DOHH2 (cell line): ENCODE measurements at regions not wholly inside any gene's neighbourhood (a gene's known extent, or its start where the extent isn't known, plus 50 kb on each side); places are given as distances from the start of the nearest gene placed in this dataset.

Source experiments
- CTCF ChIP-seq: fragments of 200-600 bp; sonication (generic); IDR thresholded peaks from one replicate; pipeline ENCODE4 v1.5.1; 2014; ENCODE audit warnings: antibody characterized with exemption, mild to moderate bottlenecking, low read depth, low read length; ENCODE audit not compliant: poor library complexity, severe bottlenecking
- EZH2phosphoT487 ChIP-seq: fragments of 200-600 bp; sonication (generic); IDR thresholded peaks from 2 replicates; pipeline ENCODE4 v1.6.1; 2017; ENCODE audit warnings: borderline replicate concordance, mild to moderate bottlenecking, antibody characterized with exemption, low read length, moderate library complexity, mixed read lengths

DNA sequence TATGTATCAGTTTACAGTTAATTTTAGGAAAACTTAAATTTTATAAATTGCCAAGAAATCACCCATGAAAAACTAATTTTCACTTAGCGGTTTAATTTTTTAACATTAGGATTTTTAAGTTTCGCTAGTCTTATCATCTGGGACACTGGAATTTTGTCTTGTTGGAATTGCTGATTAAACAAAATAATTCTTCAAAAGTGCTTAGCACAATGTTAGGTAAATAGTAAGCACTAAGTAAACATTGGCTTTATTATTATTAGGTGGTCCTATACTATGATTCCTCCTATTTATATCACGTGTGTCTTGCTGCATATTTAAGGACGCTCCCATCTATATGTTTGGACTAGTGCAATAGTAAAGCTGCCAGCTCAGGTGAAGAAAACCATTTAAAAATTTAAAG is 54.6 kb upstream of the MAP4K3 start:
- TF ChIP-seq CTCF (no peak), EZH2phosphoT487 (no peak)
